HG03378 (cell line): ENCODE measurements at regions not wholly inside any gene's neighbourhood (a gene's known extent, or its start where the extent isn't known, plus 50 kb on each side); places are given as distances from the start of the nearest gene placed in this dataset.
"Not testable (repeated sequence)": the region's sequence is repeated elsewhere in the genome, so short reads cannot be mapped to it uniquely, and the experiment has no call there.

Experiments
- ATAC-seq: cut with Tn5 transposase; IDR thresholded peaks from one replicate; pipeline ENCODE4 v1.9.1; 2021; ENCODE audit warnings: mild to moderate bottlenecking, moderate library complexity; ENCODE audit not compliant: unreplicated experiment

GRCh38 chr16:51516960-51517359 is 365.9 kb upstream of the SALL1 start:
- not testable (repeated sequence) for ATAC-seq

GRCh38 chr16:51510416-51510815 is 359.3 kb upstream of the SALL1 start:
- no peak for ATAC-seq

DNA sequence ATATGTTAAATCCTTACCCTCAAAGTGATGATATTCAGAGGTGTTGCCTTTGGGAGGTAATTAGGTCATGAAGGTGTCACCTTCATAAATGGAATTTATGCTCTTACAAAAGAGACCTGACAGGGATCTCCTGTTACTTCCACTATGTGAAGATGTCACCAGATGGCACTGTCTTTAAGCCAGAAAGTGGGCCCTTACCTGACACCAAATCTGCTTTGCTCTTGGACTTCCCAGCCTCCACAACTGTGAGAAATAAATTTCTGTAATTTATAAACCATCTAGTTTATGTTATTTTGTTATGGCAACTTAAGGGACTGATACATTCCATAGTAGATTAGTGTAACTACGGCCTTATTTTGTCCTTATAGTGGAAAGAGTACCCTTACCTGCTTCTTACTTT is 358.3 kb upstream of the SALL1 start:
- no peak for ATAC-seq

DNA sequence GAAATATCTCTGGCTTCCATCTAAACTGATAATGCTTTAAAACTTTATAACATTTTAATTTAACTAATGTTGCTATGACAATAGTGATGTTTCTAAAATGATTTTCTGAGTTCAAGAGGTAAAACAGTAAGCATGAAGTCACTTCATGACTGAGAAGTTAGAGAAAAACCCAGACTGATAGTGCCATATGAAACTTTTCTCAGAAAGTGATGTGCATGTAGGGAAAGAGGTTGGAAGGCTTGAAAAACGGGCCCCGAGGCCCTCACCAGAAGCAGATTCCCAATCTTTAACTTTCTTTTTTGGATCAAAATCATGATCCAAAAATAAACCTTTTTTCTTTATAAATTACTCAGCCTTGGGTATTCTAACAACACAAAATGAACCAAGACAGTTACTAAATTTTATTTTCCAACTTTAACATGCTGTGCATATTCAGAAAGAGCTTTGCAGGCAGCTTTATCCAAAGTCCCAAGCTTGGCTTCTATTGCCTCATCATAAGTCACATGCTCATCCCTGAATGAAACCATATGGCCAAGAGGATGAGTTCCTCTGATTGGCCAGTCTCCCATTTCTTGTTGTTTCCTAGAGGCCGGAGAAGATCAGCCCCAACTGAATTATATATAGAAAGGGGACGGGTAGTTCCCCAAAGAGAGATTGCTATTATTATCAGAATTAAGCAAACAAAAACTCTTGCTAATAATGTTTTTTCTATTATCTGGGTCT is 357.6 kb upstream of the SALL1 start:
- ATAC-seq = no peak

DNA sequence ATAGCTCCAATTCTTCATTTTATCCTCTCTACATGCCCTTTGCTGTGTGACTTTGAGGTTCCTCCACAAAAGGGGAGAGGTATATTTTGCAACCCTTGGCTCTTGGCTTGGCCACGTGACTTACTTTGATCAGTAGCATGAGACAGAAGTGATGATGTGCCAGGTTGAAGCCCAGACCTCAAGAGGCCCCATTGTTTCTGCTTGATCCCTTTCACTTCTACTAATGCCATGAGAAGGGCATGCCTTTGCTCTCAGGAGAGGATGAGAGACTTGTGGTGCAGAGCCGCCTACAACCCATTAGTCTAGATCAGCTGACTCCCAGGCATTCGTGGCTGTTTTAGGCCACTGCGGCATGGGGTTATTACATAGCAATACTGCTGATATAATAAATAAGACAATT is 356.2 kb upstream of the SALL1 start:
- no peak for ATAC-seq

GRCh38 chr16:51500306-51500705 is 349.2 kb upstream of the SALL1 start:
- ATAC-seq = no peak

- no peak for ATAC-seq
Measured at GRCh38 chr16:51497541-51498211, 346.6 kb upstream of the SALL1 start.

DNA sequence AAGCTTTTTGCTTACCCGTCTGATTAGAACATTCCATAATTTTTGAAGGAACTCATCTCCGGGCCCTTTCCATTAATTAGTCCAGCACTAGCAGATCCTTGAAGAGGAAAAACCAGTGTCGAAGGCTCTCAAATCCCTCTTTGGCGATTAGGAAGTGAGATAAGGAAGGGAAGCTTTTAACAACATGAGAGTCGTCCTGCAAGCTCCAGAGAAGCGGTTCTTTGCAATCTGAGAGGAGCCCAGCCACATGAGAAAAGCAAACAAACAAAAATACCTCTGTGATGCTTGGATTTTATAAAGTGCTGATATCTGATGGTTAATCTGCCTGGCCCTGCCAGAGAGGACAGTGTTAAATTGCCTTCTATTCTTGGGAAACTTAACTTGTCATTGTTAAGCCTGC is 339.8 kb upstream of the SALL1 start:
- no peak for ATAC-seq

GRCh38 chr16:51487880-51488279 is 336.8 kb upstream of the SALL1 start:
- no peak for ATAC-seq

- ATAC-seq = no peak
Measured at GRCh38 chr16:51474414-51475091, 323.5 kb upstream of the SALL1 start.

- no peak for ATAC-seq
Measured at GRCh38 chr16:51473091-51473490, 322.0 kb upstream of the SALL1 start.

GRCh38 chr16:51470492-51470891 is 319.4 kb upstream of the SALL1 start:
- no peak for ATAC-seq

DNA sequence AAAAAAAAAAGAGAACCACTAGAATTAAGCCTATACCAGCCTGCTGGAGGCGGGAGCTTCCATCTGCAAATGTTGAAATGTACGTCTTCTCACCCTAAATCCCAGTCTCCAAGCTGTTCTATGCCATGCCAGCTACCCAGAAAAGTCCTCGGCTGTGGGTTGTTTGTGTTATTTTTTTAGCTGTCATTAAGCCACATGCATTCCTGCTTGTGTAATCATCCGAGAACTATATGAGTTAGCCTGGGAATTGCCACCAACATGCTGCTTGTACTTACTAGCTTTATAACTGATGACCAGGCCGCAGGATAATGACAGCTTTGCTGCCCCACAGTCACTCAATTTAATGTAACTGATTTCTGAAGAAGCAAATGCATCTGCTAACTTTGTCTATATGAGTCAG is 313.9 kb upstream of the SALL1 start:
- ATAC-seq = no peak

GRCh38 chr16:51461255-51461654 is 310.2 kb upstream of the SALL1 start:
- no peak for ATAC-seq

- ATAC-seq = no peak
Measured at GRCh38 chr16:51458356-51459140, 307.5 kb upstream of the SALL1 start.

GRCh38 chr16:51457775-51458174 is 306.7 kb upstream of the SALL1 start:
- no peak for ATAC-seq

DNA sequence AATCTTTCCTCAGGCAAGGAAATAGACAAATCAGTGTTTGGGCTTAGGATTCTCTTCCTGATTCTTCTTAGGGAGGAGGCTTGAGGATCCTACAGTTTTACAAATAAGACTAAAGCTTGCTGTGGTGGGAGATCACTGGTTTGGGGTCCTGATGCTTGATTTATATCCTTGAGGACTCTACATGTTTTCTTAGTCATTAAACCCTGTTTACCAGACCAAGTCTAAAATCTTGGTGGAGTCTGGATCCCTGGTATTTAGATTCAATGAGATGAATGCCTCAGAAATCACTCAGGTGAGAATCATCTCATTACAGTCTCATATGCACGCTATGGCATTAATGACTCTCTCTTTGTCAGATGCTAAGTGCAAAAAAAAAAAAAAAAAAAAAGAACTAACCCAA is 304.3 kb upstream of the SALL1 start:
- no peak for ATAC-seq

- no peak for ATAC-seq
Measured at GRCh38 chr16:51453251-51453650, 302.2 kb upstream of the SALL1 start.

DNA sequence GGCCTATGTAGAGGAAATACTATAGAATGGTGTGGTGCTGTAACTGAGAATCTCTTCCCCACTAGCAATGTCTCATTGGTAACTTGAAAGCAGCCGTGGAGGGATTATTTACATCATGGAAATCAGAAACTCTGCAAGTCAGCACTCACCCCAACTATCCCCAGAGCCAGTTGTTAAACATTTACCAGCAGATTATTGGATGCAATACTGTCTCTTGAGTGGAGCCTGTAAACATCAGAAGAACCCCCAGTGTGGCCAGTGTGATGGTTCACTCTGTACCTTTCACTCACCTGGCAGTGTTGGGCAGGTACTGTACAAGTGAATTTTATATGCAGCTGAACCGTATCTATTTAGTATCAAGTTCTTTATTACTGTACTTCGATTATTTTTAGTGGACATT is 299.8 kb upstream of the SALL1 start:
- no peak for ATAC-seq

DNA sequence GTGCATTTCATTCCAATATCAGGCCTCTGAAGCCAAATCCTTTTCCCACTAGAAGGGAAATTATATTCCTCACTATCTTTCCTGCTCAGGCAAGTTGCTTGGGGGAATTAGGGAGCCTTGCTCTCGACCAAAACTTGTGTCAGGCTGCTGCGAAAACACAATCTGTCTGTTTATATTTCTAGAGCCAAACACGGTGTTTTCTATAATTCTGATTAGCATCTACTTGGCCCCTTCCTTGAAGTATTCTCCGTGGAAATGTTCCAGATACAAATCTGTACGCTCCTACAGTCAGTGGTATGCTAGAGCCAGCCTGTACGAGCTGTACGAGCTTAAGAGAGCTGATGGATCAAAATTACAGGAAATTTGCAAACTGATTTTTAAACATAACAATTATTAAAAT is 299.3 kb upstream of the SALL1 start:
- no peak for ATAC-seq

- no peak for ATAC-seq
Measured at GRCh38 chr16:51449441-51449840, 298.4 kb upstream of the SALL1 start.
